GM18517 (cell line): ENCODE measurements at regions not wholly inside any gene's neighbourhood (a gene's known extent, or its start where the extent isn't known, plus 50 kb on each side); places are given as distances from the start of the nearest gene placed in this dataset.
"Not testable (repeated sequence)": the region's sequence is repeated elsewhere in the genome, so short reads cannot be mapped to it uniquely, and the experiment has no call there.

ENCODE experiments used
- ATAC-seq: cut with Tn5 transposase; IDR thresholded peaks from one replicate; pipeline ENCODE4 v1.9.1; 2021; ENCODE audit warnings: mild to moderate bottlenecking, moderate library complexity; ENCODE audit not compliant: unreplicated experiment

- no peak for ATAC-seq
Observed at GRCh38 chr12:75631831-75632230, 120.4 kb upstream of the KRR1 start.

- no peak for ATAC-seq
Observed at GRCh38 chr12:75630091-75630490, 118.7 kb upstream of the KRR1 start.

- ATAC-seq: no peak
Observed at GRCh38 chr12:75628916-75629315, 117.5 kb upstream of the KRR1 start.

GRCh38 chr12:75628511-75628910 lies 117.1 kb upstream of the KRR1 start:
- no peak for ATAC-seq

GRCh38 chr12:75623631-75624154 lies 112.3 kb upstream of the KRR1 start:
- ATAC-seq: no peak

- no peak for ATAC-seq
Observed at GRCh38 chr12:75622492-75622891, 111.1 kb upstream of the KRR1 start.

GRCh38 chr12:75614396-75614795 lies 103.0 kb upstream of the KRR1 start:
- not testable (repeated sequence) for ATAC-seq

GRCh38 chr12:75613981-75614380 lies 102.6 kb upstream of the KRR1 start:
- no peak for ATAC-seq

- no peak for ATAC-seq
Observed at GRCh38 chr12:75611041-75611440, 99.6 kb upstream of the KRR1 start.

GRCh38 chr12:75606956-75607355 lies 95.5 kb upstream of the KRR1 start:
- ATAC-seq: no peak

- ATAC-seq: no peak
Observed at GRCh38 chr12:75606151-75606550, 94.7 kb upstream of the KRR1 start.

GRCh38 chr12:75603475-75603874 lies 92.1 kb upstream of the KRR1 start:
- ATAC-seq: no peak

GRCh38 chr12:75602106-75602505 lies 90.7 kb upstream of the KRR1 start:
- ATAC-seq: no peak

GRCh38 chr12:75600146-75600545 lies 88.7 kb upstream of the KRR1 start:
- ATAC-seq: no peak

- ATAC-seq: no peak
Observed at GRCh38 chr12:75599061-75599460, 87.7 kb upstream of the KRR1 start.

- ATAC-seq: no peak
Observed at GRCh38 chr12:75596406-75596805, 85.0 kb upstream of the KRR1 start.

- ATAC-seq: no peak
Observed at GRCh38 chr12:75592638-75593335, 81.4 kb upstream of the KRR1 start.

GRCh38 chr12:75592086-75592485 lies 80.7 kb upstream of the KRR1 start:
- ATAC-seq: no peak

GRCh38 chr12:75591628-75592027 lies 80.2 kb upstream of the KRR1 start:
- no peak for ATAC-seq

- ATAC-seq: no peak
Observed at GRCh38 chr12:75589801-75590200, 78.4 kb upstream of the KRR1 start.

GRCh38 chr12:75587340-75588106 lies 76.1 kb upstream of the KRR1 start:
- no peak for ATAC-seq

- no peak for ATAC-seq
Observed at GRCh38 chr12:75585330-75585729, 73.9 kb upstream of the KRR1 start.
